GM21576 (cell line): ENCODE measurements at regions not wholly inside any gene's neighbourhood (a gene's known extent, or its start where the extent isn't known, plus 50 kb on each side); places are given as distances from the start of the nearest gene placed in this dataset.

ENCODE experiments used
- ATAC-seq: cut with Tn5 transposase; IDR thresholded peaks from one replicate; pipeline ENCODE4 v1.9.1; 2021; ENCODE audit warnings: mild to moderate bottlenecking, moderate library complexity; ENCODE audit not compliant: unreplicated experiment

- ATAC-seq = no peak
These were observed 77.7 kb downstream of the ARF6 start for GRCh38 chr14:49970474-49971147.

- peak; percentile 87 for ATAC-seq
These were observed 78.6 kb downstream of the ARF6 start for GRCh38 chr14:49971156-49972130.

- ATAC-seq = no peak
These were observed 79.3 kb downstream of the ARF6 start for GRCh38 chr14:49972131-49972671.

GRCh38 chr14:49972823-49973222 is 79.9 kb downstream of the ARF6 start:
- no peak for ATAC-seq

- no peak for ATAC-seq
These were observed 82.4 kb downstream of the ARF6 start for GRCh38 chr14:49975276-49975675.

GRCh38 chr14:49975799-49976198 is 82.9 kb downstream of the ARF6 start:
- ATAC-seq = no peak

- peak; percentile 78 for ATAC-seq
These were observed 84.4 kb downstream of the ARF6 start for GRCh38 chr14:49977126-49977841.

GRCh38 chr14:49980027-49980426 is 87.1 kb downstream of the ARF6 start:
- no peak for ATAC-seq

- ATAC-seq = no peak
These were observed 89.2 kb downstream of the ARF6 start for GRCh38 chr14:49982082-49982481.

GRCh38 chr14:49982501-49982951 is 89.6 kb downstream of the ARF6 start:
- ATAC-seq = no peak

GRCh38 chr14:49984424-49984823 is 91.5 kb downstream of the ARF6 start:
- ATAC-seq = no peak

GRCh38 chr14:49986343-49987014 is 93.6 kb downstream of the ARF6 start:
- no peak for ATAC-seq

- no peak for ATAC-seq
These were observed 95.5 kb downstream of the ARF6 start for GRCh38 chr14:49988080-49988990.

GRCh38 chr14:49989966-49990365 is 97.1 kb downstream of the ARF6 start:
- no peak for ATAC-seq

GRCh38 chr14:49991491-49991890 is 98.6 kb downstream of the ARF6 start:
- no peak for ATAC-seq

GRCh38 chr14:49992036-49992435 is 99.2 kb downstream of the ARF6 start:
- no peak for ATAC-seq

- no peak for ATAC-seq
These were observed 99.6 kb downstream of the ARF6 start for GRCh38 chr14:49992448-49992847.

- peak; percentile 91 for ATAC-seq
These were observed 100.0 kb downstream of the ARF6 start for GRCh38 chr14:49992901-49993339.

- ATAC-seq = no peak
These were observed 100.7 kb downstream of the ARF6 start for GRCh38 chr14:49993565-49993964.
